ENCODE measurements at regions not wholly inside any gene's neighbourhood (a gene's known extent, or its start where the extent isn't known, plus 50 kb on each side); places are given as distances from the start of the nearest gene placed in this dataset.

GRCh38 chr12:48279601-48280000 lies 71.1 kb downstream of the ZNF641 start:
- no peaks in the 10 kb centered on the region for H3K4me1 ChIP-seq
- intact Hi-C loops (cut with DNase I), result no loop called here
- DNase-seq (ENCODE audit: extremely low spot score), result no peak
- H3K27ac ChIP-seq (replicated peaks in 1 of 4), result no peak overlapping the region
- H3K9me3 ChIP-seq, result peaks cover 0 to 16% (median 2%) of the 10 kb centered on the region in 4 donors
- TF ChIP-seq, protein P1, sequence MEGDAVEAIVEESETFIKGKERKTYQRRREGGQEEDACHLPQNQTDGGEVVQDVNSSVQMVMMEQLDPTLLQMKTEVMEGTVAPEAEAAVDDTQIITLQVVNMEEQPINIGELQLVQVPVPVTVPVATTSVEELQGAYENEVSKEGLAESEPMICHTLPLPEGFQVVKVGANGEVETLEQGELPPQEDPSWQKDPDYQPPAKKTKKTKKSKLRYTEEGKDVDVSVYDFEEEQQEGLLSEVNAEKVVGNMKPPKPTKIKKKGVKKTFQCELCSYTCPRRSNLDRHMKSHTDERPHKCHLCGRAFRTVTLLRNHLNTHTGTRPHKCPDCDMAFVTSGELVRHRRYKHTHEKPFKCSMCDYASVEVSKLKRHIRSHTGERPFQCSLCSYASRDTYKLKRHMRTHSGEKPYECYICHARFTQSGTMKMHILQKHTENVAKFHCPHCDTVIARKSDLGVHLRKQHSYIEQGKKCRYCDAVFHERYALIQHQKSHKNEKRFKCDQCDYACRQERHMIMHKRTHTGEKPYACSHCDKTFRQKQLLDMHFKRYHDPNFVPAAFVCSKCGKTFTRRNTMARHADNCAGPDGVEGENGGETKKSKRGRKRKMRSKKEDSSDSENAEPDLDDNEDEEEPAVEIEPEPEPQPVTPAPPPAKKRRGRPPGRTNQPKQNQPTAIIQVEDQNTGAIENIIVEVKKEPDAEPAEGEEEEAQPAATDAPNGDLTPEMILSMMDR (IDR thresholded peaks at IDR 0.05), result no peak
- no peak for TF ChIP-seq POLR2A (IDR thresholded peaks at IDR 0.05; ENCODE audit: low read depth)
- TF ChIP-seq POLR2AphosphoS5 (IDR thresholded peaks at IDR 0.05), result no peak
- TF ChIP-seq EP300 (IDR thresholded peaks at IDR 0.05), result no peak
- WGBS, result 69% methylated on average over 1 of the region's 1 CpG
- no peak overlapping the region for H3K4me3 ChIP-seq
- H3K36me3 ChIP-seq, result no peaks in the 10 kb centered on the region
- H3K27me3 ChIP-seq, result peaks cover 0 to 4% (median 0%) of the 10 kb centered on the region in 4 donors

- intact Hi-C loops (cut with DNase I), result no loop called here
- no peak for DNase-seq (ENCODE audit: extremely low spot score)
- Histone ChIP-seq H3K4me3 (no peak overlapping the region), H3K4me1 (no peaks in the 10 kb centered on the region), H3K9me3 (peaks cover 0 to 16% (median 2%) of the 10 kb centered on the region in 4 donors), H3K27me3 (peaks cover 0 to 4% (median 0%) of the 10 kb centered on the region in 4 donors), H3K36me3 (no peaks in the 10 kb centered on the region), H3K27ac (replicated peaks in 1 of 4) (no peak overlapping the region)
- TF ChIP-seq POLR2A (IDR thresholded peaks at IDR 0.05; ENCODE audit: low read depth), result no peak
- TF ChIP-seq, protein P1 (IDR thresholded peaks at IDR 0.05), result no peak
- TF ChIP-seq POLR2AphosphoS5 (IDR thresholded peaks at IDR 0.05), result no peak
Observed at GRCh38 chr12:48279101-48279500, 71.6 kb downstream of the ZNF641 start.

- Histone ChIP-seq H3K36me3 (no peaks in the 10 kb centered on the region), H3K9me3 (peaks cover 0 to 16% (median 2%) of the 10 kb centered on the region in 4 donors), H3K27me3 (peaks cover 0 to 4% (median 0%) of the 10 kb centered on the region in 4 donors), H3K4me1 (no peaks in the 10 kb centered on the region), H3K4me3 (no peak overlapping the region), H3K27ac (replicated peaks in 1 of 4) (no peak overlapping the region)
- TF ChIP-seq POLR2AphosphoS5 (IDR thresholded peaks at IDR 0.05) (no peak), EP300 (IDR thresholded peaks at IDR 0.05) (no peak), POLR2A (IDR thresholded peaks at IDR 0.05; ENCODE audit: low read depth) (no peak)
- TF ChIP-seq, protein P1 (IDR thresholded peaks at IDR 0.05), result no peak
- intact Hi-C loops (cut with DNase I), result no loop called here
- 69% methylated on average over 2 of the region's 2 CpGs for WGBS
- DNase-seq (ENCODE audit: extremely low spot score), result no peak
Observed at GRCh38 chr12:48276621-48277020, 73.5 kb upstream of the OR10AD1 start.

DNA sequence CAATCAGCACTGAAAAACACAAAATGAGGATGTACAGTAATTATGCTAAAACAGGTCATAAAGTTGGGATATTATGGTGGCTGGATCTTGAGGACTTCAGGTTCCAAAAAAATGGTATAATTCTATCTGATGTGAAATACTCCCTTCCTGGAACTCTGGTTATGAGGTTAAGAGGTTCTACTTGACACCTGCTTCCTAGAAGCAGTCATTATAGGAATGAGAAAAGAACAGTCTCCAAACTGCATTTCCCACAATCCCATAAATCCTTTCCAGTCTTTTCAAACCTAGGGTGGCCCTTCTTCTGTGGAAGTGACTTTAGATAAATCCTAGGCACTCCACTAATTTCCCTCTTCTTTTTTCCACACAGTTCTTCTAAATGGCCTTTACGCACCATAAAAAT lies 63.7 kb upstream of the OR10AD1 start:
- Histone ChIP-seq H3K27me3 (no peaks in the 10 kb centered on the region), H3K36me3 (no peaks in the 10 kb centered on the region), H3K4me3 (no peak overlapping the region), H3K4me1 (no peaks in the 10 kb centered on the region), H3K27ac (replicated peaks in 1 of 4) (no peak overlapping the region), H3K9me3 (no peaks in the 10 kb centered on the region)
- no peak for DNase-seq (ENCODE audit: extremely low spot score)
- WGBS, result 82% methylated on average over 1 of the region's 1 CpG
- no peak for TF ChIP-seq POLR2AphosphoS5 (IDR thresholded peaks at IDR 0.05)
- no peak for TF ChIP-seq POLR2A (IDR thresholded peaks at IDR 0.05; ENCODE audit: low read depth)
- TF ChIP-seq, protein P1 (IDR thresholded peaks at IDR 0.05), result no peak
- TF ChIP-seq EP300 (IDR thresholded peaks at IDR 0.05), result no peak
- intact Hi-C loops (cut with DNase I), result no loop called here

DNA sequence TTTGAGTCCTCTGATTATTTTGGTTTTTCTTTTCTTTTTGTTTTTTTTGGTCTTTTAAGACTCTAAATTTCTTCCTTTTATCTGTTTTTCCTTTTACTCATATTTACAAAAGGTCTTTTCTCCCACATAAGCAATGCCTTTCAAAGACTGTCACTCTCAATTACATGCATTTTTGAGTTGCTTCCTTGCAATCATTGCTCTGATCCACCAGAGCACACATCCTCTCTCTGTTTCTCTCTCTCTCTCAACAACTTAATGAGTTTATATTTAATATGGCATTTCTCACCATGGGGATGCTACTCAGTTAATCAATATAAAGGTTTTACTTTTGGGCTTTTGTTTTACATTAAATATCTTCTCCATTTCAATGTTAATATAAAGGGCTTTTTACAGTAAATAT lies 62.7 kb upstream of the OR10AD1 start:
- TF ChIP-seq EP300 (IDR thresholded peaks at IDR 0.05) (no peak), POLR2A (IDR thresholded peaks at IDR 0.05; ENCODE audit: low read depth) (no peak), POLR2AphosphoS5 (IDR thresholded peaks at IDR 0.05) (no peak)
- TF ChIP-seq, protein P1 (IDR thresholded peaks at IDR 0.05), result no peak

More for the DNA sequence above, 62.7 kb upstream of the OR10AD1 start:
- Histone ChIP-seq H3K27ac (replicated peaks in 1 of 4) (no peak overlapping the region), H3K4me1 (no peaks in the 10 kb centered on the region), H3K27me3 (no peaks in the 10 kb centered on the region), H3K9me3 (no peaks in the 10 kb centered on the region), H3K4me3 (no peak overlapping the region), H3K36me3 (no peaks in the 10 kb centered on the region)
- no peak for DNase-seq (ENCODE audit: extremely low spot score)
- intact Hi-C loops (cut with DNase I), result no loop called here

All from esophagus muscularis mucosa (tissue), 4 donors.